ENCODE measurements at regions not wholly inside any gene's neighbourhood (a gene's known extent, or its start where the extent isn't known, plus 50 kb on each side); places are given as distances from the start of the nearest gene placed in this dataset.

DNA sequence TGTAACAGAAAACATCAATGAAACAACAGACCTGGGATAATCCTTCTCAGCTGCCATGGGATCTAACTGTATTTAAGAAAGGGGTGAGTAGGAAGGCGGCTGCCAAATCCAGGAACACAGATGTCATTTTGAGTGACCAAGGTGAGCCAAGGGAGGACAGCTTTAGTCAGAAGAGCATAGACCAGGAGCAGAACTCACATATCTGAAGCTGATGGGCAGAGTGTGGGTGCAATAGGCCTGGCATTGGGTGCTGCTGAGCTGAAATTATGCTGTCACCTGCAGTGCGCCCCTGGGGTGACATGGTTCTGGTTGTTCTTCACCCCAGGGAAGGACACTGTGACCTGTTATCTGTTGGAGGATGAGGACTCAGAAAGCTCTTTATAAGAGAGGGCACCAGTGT is 88.9 kb upstream of the TOP3B start:
- Histone ChIP-seq H4K20me1 (ENCODE audit: insufficient read depth) (no peaks in the 10 kb centered on the region), H3K79me2 (ENCODE audit: insufficient read depth, low read length) (no peaks in the 10 kb centered on the region), H3K4me1 (ENCODE audit: control insufficient read depth in 1 of 2, insufficient read depth in 2 of 2, low read length in 2 of 2) (peaks cover 0 to 8% of the 10 kb centered on the region in 2 experiments; a peak in 1 of 4 replicates), H3K36me3 (ENCODE audit: control insufficient read depth in 1 of 2, insufficient read depth in 2 of 2, low read length in 2 of 2) (no peaks in the 10 kb centered on the region), H2AFZ (ENCODE audit: low read depth, low read length, poor library complexity, severe bottlenecking) (no peak overlapping the region), H3K9me2 (ENCODE audit: insufficient read depth) (no peaks in the 10 kb centered on the region), H3K27ac (ENCODE audit: low read depth, low read length) (no peak overlapping the region), H3K9me3 (ENCODE audit: control insufficient read depth in 1 of 2, insufficient read depth in 1 of 2, low read depth in 1 of 2, low read length in 2 of 2) (no peaks in the 10 kb centered on the region), H3K4me3 (replicated peaks in 1 of 2; ENCODE audit: low read depth in 1 of 2, low read length in 2 of 2) (no peak overlapping the region), H3K4me2 (ENCODE audit: low read length) (no peak overlapping the region), H3K9ac (ENCODE audit: low read length) (no peak overlapping the region), H3K27me3 (ENCODE audit: insufficient read depth, low read length) (peaks cover 2% of the 10 kb centered on the region; the same call in 1 of the 2 replicates)
- no TSS peak for BruUV-seq (replicated peaks)
- no peak for TF ChIP-seq ZFX (IDR thresholded peaks at IDR 0.05)
- no peak for TF ChIP-seq EZH2 (IDR thresholded peaks at IDR 0.05)
- no peak for TF ChIP-seq POLR2A (IDR thresholded peaks at IDR 0.05; ENCODE audit: borderline replicate concordance, extremely low read depth, insufficient read depth, insufficient read length)
- no peak for TF ChIP-seq SIN3A (IDR thresholded peaks at IDR 0.05; ENCODE audit: low read depth)
- TF ChIP-seq ZNF274 (IDR thresholded peaks at IDR 0.05; ENCODE audit: low read depth, low read length), result no peak
- TF ChIP-seq ELF1 (IDR thresholded peaks at IDR 0.05; ENCODE audit: borderline replicate concordance, low read depth), result no peak
- TF ChIP-seq, protein P1, sequence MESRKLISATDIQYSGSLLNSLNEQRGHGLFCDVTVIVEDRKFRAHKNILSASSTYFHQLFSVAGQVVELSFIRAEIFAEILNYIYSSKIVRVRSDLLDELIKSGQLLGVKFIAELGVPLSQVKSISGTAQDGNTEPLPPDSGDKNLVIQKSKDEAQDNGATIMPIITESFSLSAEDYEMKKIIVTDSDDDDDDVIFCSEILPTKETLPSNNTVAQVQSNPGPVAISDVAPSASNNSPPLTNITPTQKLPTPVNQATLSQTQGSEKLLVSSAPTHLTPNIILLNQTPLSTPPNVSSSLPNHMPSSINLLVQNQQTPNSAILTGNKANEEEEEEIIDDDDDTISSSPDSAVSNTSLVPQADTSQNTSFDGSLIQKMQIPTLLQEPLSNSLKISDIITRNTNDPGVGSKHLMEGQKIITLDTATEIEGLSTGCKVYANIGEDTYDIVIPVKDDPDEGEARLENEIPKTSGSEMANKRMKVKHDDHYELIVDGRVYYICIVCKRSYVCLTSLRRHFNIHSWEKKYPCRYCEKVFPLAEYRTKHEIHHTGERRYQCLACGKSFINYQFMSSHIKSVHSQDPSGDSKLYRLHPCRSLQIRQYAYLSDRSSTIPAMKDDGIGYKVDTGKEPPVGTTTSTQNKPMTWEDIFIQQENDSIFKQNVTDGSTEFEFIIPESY (IDR thresholded peaks at IDR 0.05; ENCODE audit: extremely low read depth, insufficient replicate concordance, low read length), result no peak
- no peak for TF ChIP-seq TCF7L2 (IDR thresholded peaks at IDR 0.05; ENCODE audit: borderline replicate concordance, extremely low read depth, insufficient read depth, insufficient read length)
- TF ChIP-seq SRF (IDR thresholded peaks at IDR 0.05; ENCODE audit: low read depth), result no peak
- TF ChIP-seq POLR2AphosphoS5 (IDR thresholded peaks at IDR 0.05; ENCODE audit: low read depth, low read length), result no peak
- TF ChIP-seq, protein P2, sequence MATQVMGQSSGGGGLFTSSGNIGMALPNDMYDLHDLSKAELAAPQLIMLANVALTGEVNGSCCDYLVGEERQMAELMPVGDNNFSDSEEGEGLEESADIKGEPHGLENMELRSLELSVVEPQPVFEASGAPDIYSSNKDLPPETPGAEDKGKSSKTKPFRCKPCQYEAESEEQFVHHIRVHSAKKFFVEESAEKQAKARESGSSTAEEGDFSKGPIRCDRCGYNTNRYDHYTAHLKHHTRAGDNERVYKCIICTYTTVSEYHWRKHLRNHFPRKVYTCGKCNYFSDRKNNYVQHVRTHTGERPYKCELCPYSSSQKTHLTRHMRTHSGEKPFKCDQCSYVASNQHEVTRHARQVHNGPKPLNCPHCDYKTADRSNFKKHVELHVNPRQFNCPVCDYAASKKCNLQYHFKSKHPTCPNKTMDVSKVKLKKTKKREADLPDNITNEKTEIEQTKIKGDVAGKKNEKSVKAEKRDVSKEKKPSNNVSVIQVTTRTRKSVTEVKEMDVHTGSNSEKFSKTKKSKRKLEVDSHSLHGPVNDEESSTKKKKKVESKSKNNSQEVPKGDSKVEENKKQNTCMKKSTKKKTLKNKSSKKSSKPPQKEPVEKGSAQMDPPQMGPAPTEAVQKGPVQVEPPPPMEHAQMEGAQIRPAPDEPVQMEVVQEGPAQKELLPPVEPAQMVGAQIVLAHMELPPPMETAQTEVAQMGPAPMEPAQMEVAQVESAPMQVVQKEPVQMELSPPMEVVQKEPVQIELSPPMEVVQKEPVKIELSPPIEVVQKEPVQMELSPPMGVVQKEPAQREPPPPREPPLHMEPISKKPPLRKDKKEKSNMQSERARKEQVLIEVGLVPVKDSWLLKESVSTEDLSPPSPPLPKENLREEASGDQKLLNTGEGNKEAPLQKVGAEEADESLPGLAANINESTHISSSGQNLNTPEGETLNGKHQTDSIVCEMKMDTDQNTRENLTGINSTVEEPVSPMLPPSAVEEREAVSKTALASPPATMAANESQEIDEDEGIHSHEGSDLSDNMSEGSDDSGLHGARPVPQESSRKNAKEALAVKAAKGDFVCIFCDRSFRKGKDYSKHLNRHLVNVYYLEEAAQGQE (IDR thresholded peaks at IDR 0.05; ENCODE audit: low read depth), result no peak
- TF ChIP-seq JUND (IDR thresholded peaks at IDR 0.05), result no peak
- RAD21 ChIA-PET (ENCODE audit: low non-redundant PET in 1 of 2, low total read pairs in 2 of 2, uncharacterized antibody in 2 of 2, unreplicated experiment in 2 of 2), result no interaction called here
- DNase-seq (ENCODE audit: low read depth, low spot score) (no peak), ATAC-seq (no peak)
- CTCF ChIA-PET, result interaction anchor here (3.4 kb wide), 1 partner anchor 11 kb away, joined by 17 read pairs; no protein-coding TSS in a partner anchor
- intact Hi-C loops (cut with micrococcal nuclease), result no loop called here
- POLR2A ChIA-PET, result no interaction called here
